Anterior cingulate cortex (tissue), 58 donors: ENCODE measurements at regions not wholly inside any gene's neighbourhood (a gene's known extent, or its start where the extent isn't known, plus 50 kb on each side); places are given as distances from the start of the nearest gene placed in this dataset.

Experiments
- DNase-seq, 58 donors: peaks; one replicate each; lab custom pipeline; 2025; lab: John Stamatoyannopoulos, UW

DNA sequence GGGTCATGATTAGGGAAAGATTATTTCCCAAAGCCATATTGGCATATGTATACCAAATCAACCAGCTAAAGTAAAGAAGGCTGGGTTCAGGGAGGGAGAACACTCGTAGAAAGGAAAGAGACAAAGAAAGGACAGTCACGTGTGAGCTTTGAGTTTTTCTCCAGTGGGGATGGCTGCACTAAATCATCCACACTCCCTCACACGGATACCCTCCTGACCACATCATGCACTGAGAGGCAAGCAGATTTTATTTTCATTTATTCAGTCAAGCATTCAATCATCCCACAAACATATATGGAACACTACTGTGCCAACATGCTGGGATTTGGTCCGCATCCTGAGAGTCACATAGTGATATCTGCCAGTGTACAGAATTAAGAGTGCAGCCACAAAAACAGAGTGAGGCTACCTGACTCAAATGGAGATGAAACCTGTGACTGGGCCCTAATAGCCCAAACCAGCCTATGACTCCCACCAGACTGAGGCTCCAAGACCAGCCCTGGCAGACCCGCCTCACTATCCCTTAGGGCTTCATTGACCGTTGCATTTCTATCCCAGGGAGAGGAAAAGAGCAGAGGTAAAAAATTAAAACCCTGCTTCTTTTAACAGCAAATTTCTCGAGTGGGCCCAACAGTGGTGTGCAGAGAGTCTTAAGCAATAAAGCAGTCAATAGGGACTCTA is 155.9 kb downstream of the BARHL2 start:
- DNase-seq: no peak

DNA sequence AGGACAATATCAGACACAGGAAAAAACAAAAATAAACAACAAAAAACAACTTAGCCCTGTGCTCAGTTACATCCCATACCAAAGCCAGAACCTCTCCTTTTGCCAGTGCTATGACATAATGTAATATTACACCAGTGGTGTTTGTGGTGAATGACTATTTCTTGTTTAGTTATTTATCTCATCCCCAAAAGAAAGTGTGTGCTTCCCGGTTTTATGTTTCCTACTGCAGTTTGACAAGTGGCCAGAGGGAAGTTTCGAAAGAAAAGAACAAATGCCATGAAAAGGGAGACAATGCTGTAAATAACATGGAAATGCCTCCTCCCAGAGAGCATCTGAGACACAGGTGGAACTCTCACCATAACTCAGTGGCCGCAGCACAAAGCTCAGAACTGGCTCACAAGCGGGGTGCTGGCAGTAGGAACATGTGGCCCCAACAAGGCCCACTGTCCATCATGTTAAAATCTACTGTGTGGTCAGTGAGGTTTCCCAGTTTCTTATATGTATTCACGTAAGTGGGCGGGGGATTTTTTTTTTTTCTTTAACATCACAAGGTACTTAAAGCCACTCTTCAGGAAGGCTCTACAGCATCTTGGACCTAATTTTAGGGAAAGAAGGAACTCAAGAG is 158.2 kb downstream of the BARHL2 start:
- DNase-seq: no peak

GRCh38 chr1:90558126-90558525 is 159.0 kb downstream of the BARHL2 start:
- DNase-seq: no peak

DNA sequence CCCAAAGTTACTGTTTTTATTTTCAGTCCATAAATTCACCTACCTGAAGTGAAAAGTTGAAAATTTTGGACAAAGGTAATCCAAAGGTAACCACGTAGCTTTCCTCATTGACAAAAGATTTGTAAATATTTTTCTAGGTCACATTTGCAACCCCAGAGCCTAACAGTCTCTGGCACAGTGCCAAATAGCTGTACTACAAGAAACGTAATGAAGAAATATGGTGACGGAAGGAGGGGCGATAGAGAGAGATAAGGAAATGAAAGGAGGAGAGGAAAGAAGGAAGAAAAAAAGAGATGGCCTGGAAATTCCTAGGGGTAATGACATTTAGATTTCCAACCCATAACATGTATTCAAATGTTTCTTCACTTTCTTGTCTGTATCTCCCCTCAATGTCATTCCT is 159.4 kb downstream of the BARHL2 start:
- no peak for DNase-seq

DNA sequence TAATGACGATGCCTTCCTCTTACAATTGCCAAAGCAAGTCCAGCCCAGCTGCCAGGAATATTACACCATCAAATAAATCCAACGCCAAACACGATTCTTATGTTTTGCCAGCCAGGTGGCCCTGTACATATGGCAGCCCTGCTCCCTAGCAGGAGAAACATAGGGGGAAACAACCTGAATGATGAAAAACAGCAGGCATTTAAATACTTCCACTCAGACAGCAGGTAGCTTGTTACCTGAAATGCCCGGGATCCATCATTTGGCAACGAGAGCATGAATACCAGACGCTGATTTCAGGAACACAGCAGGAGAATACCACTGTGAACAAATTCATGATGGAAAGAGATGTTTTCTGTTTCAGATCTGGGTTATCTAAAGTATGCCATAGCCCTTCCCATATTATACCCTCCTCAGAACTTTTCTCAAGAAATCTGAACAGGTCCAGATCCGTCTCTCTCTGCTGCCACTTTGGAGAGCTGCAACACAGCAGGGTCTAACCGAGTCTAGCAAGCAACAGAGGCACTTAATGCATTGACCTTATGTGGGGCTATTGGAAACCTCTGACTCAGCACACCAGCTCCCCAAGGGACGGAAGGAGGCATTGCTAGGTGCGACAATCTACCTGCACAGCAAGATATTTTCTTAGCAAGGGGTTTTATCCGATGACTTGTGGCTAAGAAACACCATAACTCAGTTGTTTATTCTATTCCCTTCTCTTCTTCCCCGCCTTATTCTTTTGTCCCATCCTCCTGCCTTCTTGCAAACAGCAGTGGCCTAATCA is 166.3 kb downstream of the BARHL2 start:
- DNase-seq: no peak

GRCh38 chr1:90544356-90544755 is 172.7 kb downstream of the BARHL2 start:
- DNase-seq: no peak

DNA sequence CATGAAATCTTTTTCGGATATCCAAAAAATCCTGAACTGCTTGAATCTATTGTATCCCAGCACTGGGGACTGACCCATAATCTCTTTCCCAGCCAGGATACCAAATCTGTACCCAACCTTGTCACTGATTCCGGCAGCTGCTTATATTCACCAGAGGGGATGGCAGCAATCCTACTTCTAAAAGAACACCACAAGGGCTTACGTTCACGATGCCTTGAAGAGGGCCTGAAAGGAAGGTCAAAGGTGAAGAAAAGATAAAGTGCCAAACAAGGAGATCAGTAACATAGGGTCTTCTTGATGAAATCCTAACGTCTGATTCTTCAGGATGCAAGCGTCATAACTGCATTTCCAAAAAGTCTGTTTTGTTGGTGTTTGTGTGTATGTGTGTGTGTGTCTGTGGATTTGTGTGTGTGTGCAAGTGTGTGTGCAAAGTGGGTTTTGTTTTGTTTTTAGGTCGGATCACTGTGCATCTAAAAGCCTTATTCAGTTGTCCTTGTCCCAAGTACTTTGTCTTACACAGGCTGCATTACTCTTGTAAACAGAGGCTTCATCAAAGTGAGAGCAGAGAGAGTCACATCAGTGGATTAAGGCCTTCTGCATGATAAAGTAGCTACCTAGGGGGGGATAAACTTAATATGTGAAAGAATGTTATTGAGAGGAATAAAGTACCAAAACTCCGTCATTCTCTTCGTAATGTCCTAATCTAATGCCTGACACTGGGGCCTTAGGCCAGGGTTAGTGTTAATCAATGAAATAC is 179.3 kb downstream of the BARHL2 start:
- no peak for DNase-seq

- DNase-seq: no peak
These were observed 182.3 kb downstream of the BARHL2 start for GRCh38 chr1:90534663-90535295.

DNA sequence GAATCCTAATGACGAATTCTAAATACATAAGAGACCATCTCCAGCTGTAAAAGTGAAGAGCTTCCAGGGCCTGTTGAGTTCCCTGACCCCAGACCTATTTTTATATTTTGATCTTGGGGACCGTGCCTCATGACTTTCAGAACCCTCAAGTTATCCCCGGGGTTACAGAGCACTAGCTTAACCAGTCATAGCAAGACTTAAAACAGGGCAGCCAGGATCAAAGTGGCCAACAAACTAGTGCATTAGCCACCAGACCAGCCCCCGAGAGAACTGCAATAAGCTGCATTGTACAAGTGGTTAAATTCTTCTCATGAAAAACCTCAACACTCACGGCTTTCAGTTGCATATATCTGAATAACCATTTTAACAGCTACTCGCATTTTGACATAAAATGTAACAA is 183.0 kb downstream of the BARHL2 start:
- DNase-seq: no peak

DNA sequence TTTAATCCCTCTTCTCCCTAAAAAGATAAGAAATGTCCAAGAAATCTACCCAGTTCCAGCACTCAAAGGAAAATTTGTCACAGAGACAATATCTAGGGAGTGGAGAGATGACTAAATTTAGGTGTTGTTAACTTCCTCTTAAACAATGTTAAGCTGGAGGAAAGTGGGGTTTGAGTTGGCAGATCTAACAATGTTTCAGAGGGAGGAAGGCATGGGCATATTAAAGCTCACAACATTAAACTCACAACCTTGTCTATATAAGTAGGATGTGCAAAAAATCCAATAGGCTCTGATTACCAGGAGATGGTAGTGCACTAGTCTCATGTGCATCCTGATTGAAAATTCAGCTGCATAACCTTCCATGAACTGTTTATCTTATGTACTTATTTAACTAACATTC is 190.1 kb downstream of the BARHL2 start:
- DNase-seq: no peak

DNA sequence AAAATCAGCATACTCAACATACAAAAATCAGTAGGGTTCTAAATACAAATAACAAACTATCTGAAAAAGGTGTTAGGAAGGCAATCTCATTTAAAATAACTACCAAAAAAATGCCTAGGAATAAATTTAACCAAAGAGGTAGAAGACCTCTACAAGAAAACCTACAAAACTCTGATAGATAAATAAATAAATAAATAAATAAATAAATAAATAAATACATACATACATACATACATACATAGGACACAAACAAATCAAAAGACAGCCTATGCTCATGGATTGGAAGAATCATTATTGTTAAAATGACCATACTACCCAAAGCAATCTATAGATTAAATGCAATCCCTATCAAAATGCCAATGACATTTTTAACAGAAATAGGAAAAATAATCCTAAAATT is 194.7 kb downstream of the BARHL2 start:
- DNase-seq: no peak

- no peak for DNase-seq
These were observed 203.1 kb downstream of the BARHL2 start for GRCh38 chr1:90513956-90514355.

DNA sequence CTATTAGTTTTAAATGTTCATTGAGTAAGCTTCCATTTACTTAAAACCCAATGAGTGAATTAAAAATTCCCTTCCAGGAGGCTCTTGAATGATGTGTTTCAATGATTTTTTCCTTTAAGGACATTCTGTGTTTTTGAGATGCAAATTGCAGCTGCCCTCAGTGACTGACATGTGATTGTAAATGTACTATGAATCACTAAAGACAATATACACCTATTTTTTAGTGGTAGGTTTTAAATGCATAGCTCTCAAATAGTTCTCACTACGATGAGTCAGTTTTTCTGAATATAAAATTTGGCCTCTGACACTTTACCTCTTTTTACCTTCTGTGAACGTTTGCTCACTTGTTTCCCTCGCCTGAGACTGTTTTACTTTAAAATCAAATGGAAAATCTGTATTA is 204.7 kb downstream of the BARHL2 start:
- no peak for DNase-seq

GRCh38 chr1:90510143-90510542 is 207.0 kb downstream of the BARHL2 start:
- DNase-seq: no peak

GRCh38 chr1:90509225-90510048 is 207.7 kb downstream of the BARHL2 start:
- no peak for DNase-seq

GRCh38 chr1:90508376-90509167 is 208.5 kb downstream of the BARHL2 start:
- no peak for DNase-seq

DNA sequence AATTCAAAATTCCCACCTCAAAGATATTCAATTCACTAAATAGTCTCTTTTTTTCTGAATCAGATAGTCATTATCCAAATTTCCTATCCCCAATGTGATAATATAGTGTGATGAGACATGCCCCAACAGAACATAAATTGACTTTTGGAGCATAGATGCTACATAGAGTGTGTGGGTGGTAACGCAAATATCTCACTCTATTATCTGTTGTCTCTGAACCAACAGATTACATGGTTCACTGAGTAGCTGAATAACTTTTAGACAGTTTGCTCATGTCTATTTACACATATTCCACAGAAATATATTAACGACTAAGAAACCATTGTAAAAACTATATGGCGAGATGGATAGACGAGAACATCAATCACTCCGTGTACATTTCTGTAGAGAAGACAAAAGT is 209.9 kb downstream of the BARHL2 start:
- no peak for DNase-seq

- no peak for DNase-seq
These were observed 211.3 kb downstream of the BARHL2 start for GRCh38 chr1:90505806-90506205.

- no peak for DNase-seq
These were observed 212.6 kb downstream of the BARHL2 start for GRCh38 chr1:90504509-90504908.
